ENCODE measurements at regions not wholly inside any gene's neighbourhood (a gene's known extent, or its start where the extent isn't known, plus 50 kb on each side); places are given as distances from the start of the nearest gene placed in this dataset.

DNA sequence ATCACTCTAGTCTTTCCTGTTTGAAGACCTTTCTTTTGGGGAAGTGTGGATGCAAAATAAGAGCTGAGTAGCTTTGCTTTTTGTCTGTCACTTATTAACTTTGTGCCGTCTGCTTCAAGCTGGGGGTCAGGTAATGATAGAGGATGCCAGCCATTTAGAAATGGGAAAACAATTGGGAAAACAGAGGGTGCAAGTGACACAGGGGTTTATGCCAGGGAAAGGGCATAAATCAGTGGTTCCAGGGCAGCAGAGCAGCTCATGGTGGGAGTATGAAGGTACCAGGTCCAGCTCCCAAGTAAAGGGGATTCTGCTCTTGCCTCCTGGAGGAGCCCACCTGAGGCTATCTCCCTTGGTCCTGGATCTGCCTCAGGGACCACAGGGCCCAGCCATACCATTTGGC, 91.9 kb upstream of the GPR50 start:
- TF ChIP-seq, protein P1, sequence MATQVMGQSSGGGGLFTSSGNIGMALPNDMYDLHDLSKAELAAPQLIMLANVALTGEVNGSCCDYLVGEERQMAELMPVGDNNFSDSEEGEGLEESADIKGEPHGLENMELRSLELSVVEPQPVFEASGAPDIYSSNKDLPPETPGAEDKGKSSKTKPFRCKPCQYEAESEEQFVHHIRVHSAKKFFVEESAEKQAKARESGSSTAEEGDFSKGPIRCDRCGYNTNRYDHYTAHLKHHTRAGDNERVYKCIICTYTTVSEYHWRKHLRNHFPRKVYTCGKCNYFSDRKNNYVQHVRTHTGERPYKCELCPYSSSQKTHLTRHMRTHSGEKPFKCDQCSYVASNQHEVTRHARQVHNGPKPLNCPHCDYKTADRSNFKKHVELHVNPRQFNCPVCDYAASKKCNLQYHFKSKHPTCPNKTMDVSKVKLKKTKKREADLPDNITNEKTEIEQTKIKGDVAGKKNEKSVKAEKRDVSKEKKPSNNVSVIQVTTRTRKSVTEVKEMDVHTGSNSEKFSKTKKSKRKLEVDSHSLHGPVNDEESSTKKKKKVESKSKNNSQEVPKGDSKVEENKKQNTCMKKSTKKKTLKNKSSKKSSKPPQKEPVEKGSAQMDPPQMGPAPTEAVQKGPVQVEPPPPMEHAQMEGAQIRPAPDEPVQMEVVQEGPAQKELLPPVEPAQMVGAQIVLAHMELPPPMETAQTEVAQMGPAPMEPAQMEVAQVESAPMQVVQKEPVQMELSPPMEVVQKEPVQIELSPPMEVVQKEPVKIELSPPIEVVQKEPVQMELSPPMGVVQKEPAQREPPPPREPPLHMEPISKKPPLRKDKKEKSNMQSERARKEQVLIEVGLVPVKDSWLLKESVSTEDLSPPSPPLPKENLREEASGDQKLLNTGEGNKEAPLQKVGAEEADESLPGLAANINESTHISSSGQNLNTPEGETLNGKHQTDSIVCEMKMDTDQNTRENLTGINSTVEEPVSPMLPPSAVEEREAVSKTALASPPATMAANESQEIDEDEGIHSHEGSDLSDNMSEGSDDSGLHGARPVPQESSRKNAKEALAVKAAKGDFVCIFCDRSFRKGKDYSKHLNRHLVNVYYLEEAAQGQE (IDR thresholded peaks at IDR 0.05; ENCODE audit: low read depth) = no peak
- TF ChIP-seq CEBPB (IDR thresholded peaks at IDR 0.05) = no peak
- no peak for TF ChIP-seq YY1 (IDR thresholded peaks at IDR 0.05; ENCODE audit: low read depth)
- TF ChIP-seq TAF1 (IDR thresholded peaks at IDR 0.05; ENCODE audit: low read depth) = no peak
- TF ChIP-seq RAD21 (IDR thresholded peaks at IDR 0.05; ENCODE audit: low read depth) = no peak
- no peak for TF ChIP-seq ZBTB7A (IDR thresholded peaks at IDR 0.05; ENCODE audit: low read depth)
- TF ChIP-seq TEAD4 (IDR thresholded peaks at IDR 0.05) = no peak

- TF ChIP-seq CREB1 (IDR thresholded peaks at IDR 0.05; ENCODE audit: low read depth) (no peak), ZBTB7A (IDR thresholded peaks at IDR 0.05; ENCODE audit: low read depth) (no peak), RAD21 (IDR thresholded peaks at IDR 0.05; ENCODE audit: low read depth) (no peak)
Measured at GRCh38 chrX:151085207-151085606, 91.2 kb upstream of the GPR50 start.

DNA sequence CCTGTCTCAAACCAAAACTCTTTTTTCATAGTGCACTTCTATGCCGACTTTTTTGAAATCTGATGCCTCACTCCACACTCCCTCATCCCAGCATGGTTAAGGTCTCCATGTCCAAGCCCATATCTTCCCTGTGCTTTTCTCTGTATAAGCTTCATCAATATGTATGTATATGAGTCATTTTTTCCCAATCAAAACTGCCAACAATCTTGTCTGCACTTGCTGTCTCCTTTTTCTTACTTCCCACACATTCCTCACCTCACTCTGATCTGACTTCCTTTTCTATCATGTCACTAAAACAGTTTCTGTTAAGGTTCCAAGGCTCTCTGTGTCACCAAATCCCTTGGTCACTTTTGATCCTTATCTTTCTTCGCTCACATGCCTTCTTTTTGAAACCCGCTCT, 88.2 kb upstream of the GPR50 start:
- TF ChIP-seq FOXM1 (IDR thresholded peaks at IDR 0.05; ENCODE audit: borderline replicate concordance, low read depth) (no peak), NFIC (IDR thresholded peaks at IDR 0.05) (no peak), EP300 (IDR thresholded peaks at IDR 0.05; ENCODE audit: borderline replicate concordance) (no peak), MAX (IDR thresholded peaks at IDR 0.05) (no peak), TAF1 (IDR thresholded peaks at IDR 0.05; ENCODE audit: low read depth) (no peak), TCF12 (IDR thresholded peaks at IDR 0.05; ENCODE audit: low read depth) (no peak), CREB1 (IDR thresholded peaks at IDR 0.05; ENCODE audit: low read depth) (no peak), TEAD4 (IDR thresholded peaks at IDR 0.05) (no peak), RAD21 (IDR thresholded peaks at IDR 0.05; ENCODE audit: low read depth) (no peak), ZBTB7A (IDR thresholded peaks at IDR 0.05; ENCODE audit: low read depth) (no peak), YY1 (IDR thresholded peaks at IDR 0.05; ENCODE audit: low read depth) (no peak), EGR1 (IDR thresholded peaks at IDR 0.05) (no peak), CEBPB (IDR thresholded peaks at IDR 0.05) (no peak)
- TF ChIP-seq, protein P1 (IDR thresholded peaks at IDR 0.05; ENCODE audit: low read depth) = no peak
- TF ChIP-seq, protein P2, sequence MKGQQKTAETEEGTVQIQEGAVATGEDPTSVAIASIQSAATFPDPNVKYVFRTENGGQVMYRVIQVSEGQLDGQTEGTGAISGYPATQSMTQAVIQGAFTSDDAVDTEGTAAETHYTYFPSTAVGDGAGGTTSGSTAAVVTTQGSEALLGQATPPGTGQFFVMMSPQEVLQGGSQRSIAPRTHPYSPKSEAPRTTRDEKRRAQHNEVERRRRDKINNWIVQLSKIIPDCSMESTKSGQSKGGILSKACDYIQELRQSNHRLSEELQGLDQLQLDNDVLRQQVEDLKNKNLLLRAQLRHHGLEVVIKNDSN (IDR thresholded peaks at IDR 0.05) = no peak

DNA sequence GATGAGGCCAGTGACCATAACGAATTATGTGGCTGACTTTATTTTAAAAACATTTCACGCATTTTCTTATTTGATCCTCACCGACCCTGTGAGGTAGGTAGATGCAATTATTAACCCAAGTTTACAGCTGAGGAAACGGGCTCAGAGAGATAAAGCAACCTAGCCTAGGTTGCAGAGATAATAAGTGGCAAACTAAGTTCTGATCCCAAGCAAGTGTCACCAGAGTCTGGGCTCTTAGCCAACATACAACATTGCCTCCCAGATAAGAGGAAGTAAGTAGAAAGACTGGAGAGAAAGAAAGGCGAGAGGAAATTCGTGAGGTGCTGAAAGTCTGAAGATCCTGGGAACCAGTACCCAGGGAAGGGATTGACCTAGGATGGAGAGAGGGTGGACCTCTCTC, 77.4 kb upstream of the GPR50 start:
- TF ChIP-seq TEAD4 (IDR thresholded peaks at IDR 0.05) (no peak), MAX (IDR thresholded peaks at IDR 0.05) (no peak), TAF1 (IDR thresholded peaks at IDR 0.05; ENCODE audit: low read depth) (no peak), FOXM1 (IDR thresholded peaks at IDR 0.05; ENCODE audit: borderline replicate concordance, low read depth) (no peak), TCF12 (IDR thresholded peaks at IDR 0.05; ENCODE audit: low read depth) (no peak), CREB1 (IDR thresholded peaks at IDR 0.05; ENCODE audit: low read depth) (no peak), EGR1 (IDR thresholded peaks at IDR 0.05) (no peak), RAD21 (IDR thresholded peaks at IDR 0.05; ENCODE audit: low read depth) (no peak), CEBPB (IDR thresholded peaks at IDR 0.05) (no peak), NFIC (IDR thresholded peaks at IDR 0.05) (no peak), ZBTB7A (IDR thresholded peaks at IDR 0.05; ENCODE audit: low read depth) (no peak), EP300 (IDR thresholded peaks at IDR 0.05; ENCODE audit: borderline replicate concordance) (no peak)
- TF ChIP-seq, protein P1 (IDR thresholded peaks at IDR 0.05; ENCODE audit: low read depth) = no peak

DNA sequence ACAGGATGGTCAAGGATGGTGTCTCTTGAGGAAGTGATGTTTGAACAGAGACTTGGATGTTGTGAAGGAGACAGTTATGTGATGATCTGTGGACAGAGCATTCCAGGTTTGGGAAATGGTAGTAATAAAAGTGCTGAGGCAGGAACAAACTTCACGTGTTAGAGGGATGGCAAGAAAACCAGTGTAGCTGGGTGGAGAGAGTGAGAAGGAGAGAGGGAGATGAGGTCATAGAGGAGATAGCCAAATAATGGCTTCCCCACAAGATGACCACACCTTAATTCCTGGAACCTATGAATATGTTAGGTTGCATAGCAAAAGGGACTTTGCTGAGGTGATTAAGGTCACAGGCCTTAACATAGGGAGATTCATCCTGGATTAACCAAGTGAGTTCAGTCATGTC, 75.6 kb upstream of the GPR50 start:
- TF ChIP-seq ZBTB7A (IDR thresholded peaks at IDR 0.05; ENCODE audit: low read depth) = no peak
- TF ChIP-seq NFIC (IDR thresholded peaks at IDR 0.05) = no peak
